ENCODE measurements at regions not wholly inside any gene's neighbourhood (a gene's known extent, or its start where the extent isn't known, plus 50 kb on each side); places are given as distances from the start of the nearest gene placed in this dataset.

GRCh38 chr2:12507295-12507694 is 209.4 kb upstream of the TRIB2 start:
- Mint-ChIP-seq H3K27ac (peak overlapping the region; percentile 66), H3K9me3 (peaks cover 8% of the 10 kb centered on the region), H3K27me3 (ENCODE audit: insufficient read depth) (no peaks in the 10 kb centered on the region), H3K36me3 (ENCODE audit: low read depth) (peaks cover 17% of the 10 kb centered on the region), H3K4me3 (no peak overlapping the region; the same call in 1 of the 2 replicates), H3K4me1 (ENCODE audit: low read depth) (peaks cover 63% of the 10 kb centered on the region)
- peak; percentile 98 for DNase-seq
- no peak for TF ChIP-seq CTCF (IDR thresholded peaks at IDR 0.05)

- no peak overlapping the region for H3K4me3 Mint-ChIP-seq
- TF ChIP-seq CTCF (IDR thresholded peaks at IDR 0.05), result no peak
- H3K4me1 Mint-ChIP-seq (ENCODE audit: low read depth), result peaks cover 45% of the 10 kb centered on the region
- H3K27ac Mint-ChIP-seq, result no peak overlapping the region
- no peaks in the 10 kb centered on the region for H3K27me3 Mint-ChIP-seq (ENCODE audit: insufficient read depth)
- H3K9me3 Mint-ChIP-seq, result peaks cover 8% of the 10 kb centered on the region
- H3K36me3 Mint-ChIP-seq (ENCODE audit: low read depth), result peaks cover 12% of the 10 kb centered on the region
- DNase-seq, result no peak
These were observed 206.7 kb upstream of the TRIB2 start for GRCh38 chr2:12510070-12510469.

- DNase-seq, result no peak
- Mint-ChIP-seq H3K4me1 (ENCODE audit: low read depth) (peaks cover 13% of the 10 kb centered on the region), H3K27ac (no peak overlapping the region), H3K36me3 (ENCODE audit: low read depth) (peaks cover 12% of the 10 kb centered on the region), H3K4me3 (no peak overlapping the region), H3K27me3 (ENCODE audit: insufficient read depth) (no peaks in the 10 kb centered on the region), H3K9me3 (peaks cover 8% of the 10 kb centered on the region)
- no peak for TF ChIP-seq CTCF (IDR thresholded peaks at IDR 0.05)
These were observed 203.4 kb upstream of the TRIB2 start for GRCh38 chr2:12513339-12513738.

- peaks cover 10% of the 10 kb centered on the region for H3K4me1 Mint-ChIP-seq (ENCODE audit: low read depth)
- TF ChIP-seq CTCF (IDR thresholded peaks at IDR 0.05), result no peak
- H3K27ac Mint-ChIP-seq, result no peak overlapping the region
- H3K27me3 Mint-ChIP-seq (ENCODE audit: insufficient read depth), result no peaks in the 10 kb centered on the region
- peaks cover 8% of the 10 kb centered on the region for H3K9me3 Mint-ChIP-seq
- DNase-seq, result no peak
- peaks cover 12% of the 10 kb centered on the region for H3K36me3 Mint-ChIP-seq (ENCODE audit: low read depth)
- H3K4me3 Mint-ChIP-seq, result no peak overlapping the region
These were observed 202.6 kb upstream of the TRIB2 start for GRCh38 chr2:12514168-12514567.

- TF ChIP-seq CTCF (IDR thresholded peaks at IDR 0.05), result no peak
- Mint-ChIP-seq H3K9me3 (peaks cover 4% of the 10 kb centered on the region), H3K36me3 (ENCODE audit: low read depth) (peaks cover 7% of the 10 kb centered on the region), H3K4me3 (no peak overlapping the region), H3K27ac (no peak overlapping the region), H3K27me3 (ENCODE audit: insufficient read depth) (no peaks in the 10 kb centered on the region), H3K4me1 (ENCODE audit: low read depth) (peaks cover 10% of the 10 kb centered on the region)
- DNase-seq, result no peak
These were observed 201.9 kb upstream of the TRIB2 start for GRCh38 chr2:12514631-12515437.

Measured in HFFc6 (cell line).